ENCODE measurements at regions not wholly inside any gene's neighbourhood (a gene's known extent, or its start where the extent isn't known, plus 50 kb on each side); places are given as distances from the start of the nearest gene placed in this dataset.

GRCh38 chr6:43911354-43912115, 141.5 kb downstream of the VEGFA start:
- intact Hi-C loops (cut with micrococcal nuclease) = no loop called here
- peaks cover 4 to 8% (median 4%) of the 10 kb centered on the region in 3 donors for H3K27me3 Mint-ChIP-seq (ENCODE audit: low read depth in 3 of 3)
- Histone ChIP-seq H3K9ac (ENCODE audit: insufficient read depth, low read length, poor library complexity, severe bottlenecking) (no peak overlapping the region), H3K36me3 (replicated peaks in 1 of 2; ENCODE audit: control insufficient read depth in 1 of 2, insufficient read depth in 2 of 2, low read length in 2 of 2) (no peaks in the 10 kb centered on the region), H3K79me2 (ENCODE audit: insufficient read depth, low read length) (no peaks in the 10 kb centered on the region), H2AFZ (ENCODE audit: insufficient read depth, low read depth, low read length, poor library complexity, severe bottlenecking) (no peak overlapping the region), H3K4me3 (replicated peaks in 1 of 3; ENCODE audit: low read depth in 2 of 3, low read length in 3 of 3) (no peak overlapping the region), H3K27ac (ENCODE audit: low read depth in 1 of 2, low read length in 2 of 2) (no peak overlapping the region), H3K4me2 (replicated peaks; ENCODE audit: extremely low read depth, low read length, poor library complexity, severe bottlenecking) (no peak overlapping the region), H3K4me1 (ENCODE audit: control insufficient read depth in 1 of 2, insufficient read depth in 2 of 2, low read length in 2 of 2) (peaks cover under 1 to 3% of the 10 kb centered on the region in 2 donors), H3K27me3 (ENCODE audit: control insufficient read depth in 2 of 2, insufficient read depth in 2 of 2, low read length in 2 of 2) (no peaks in the 10 kb centered on the region), H3K9me3 (replicated peaks in 1 of 2; ENCODE audit: control insufficient read depth in 1 of 2, insufficient read depth in 1 of 2, low read length in 2 of 2) (no peaks in the 10 kb centered on the region), H4K20me1 (ENCODE audit: insufficient read depth, low read length) (no peaks in the 10 kb centered on the region)
- peaks cover 7% of the 10 kb centered on the region for H3K4me1 Mint-ChIP-seq
- no peak overlapping the region for H3K27ac Mint-ChIP-seq
- 92% methylated on average over 6 of the region's 8 CpGs for WGBS (ENCODE audit: insufficient coverage)
- H3K9me3 Mint-ChIP-seq = no peaks in the 10 kb centered on the region
- no peak for TF ChIP-seq CTCF (IDR thresholded peaks at IDR 0.05)
- DNase-seq = no peak
- H3K36me3 Mint-ChIP-seq = no peaks in the 10 kb centered on the region
- no peak overlapping the region for H3K4me3 Mint-ChIP-seq

GRCh38 chr6:43910638-43911353, 140.8 kb downstream of the VEGFA start:
- Histone ChIP-seq H3K9me3 (replicated peaks in 1 of 2; ENCODE audit: control insufficient read depth in 1 of 2, insufficient read depth in 1 of 2, low read length in 2 of 2) (no peaks in the 10 kb centered on the region), H3K4me2 (replicated peaks; ENCODE audit: extremely low read depth, low read length, poor library complexity, severe bottlenecking) (no peak overlapping the region), H3K27me3 (ENCODE audit: control insufficient read depth in 2 of 2, insufficient read depth in 2 of 2, low read length in 2 of 2) (no peaks in the 10 kb centered on the region), H3K4me1 (ENCODE audit: control insufficient read depth in 1 of 2, insufficient read depth in 2 of 2, low read length in 2 of 2) (no peaks in the 10 kb centered on the region), H3K4me3 (replicated peaks in 1 of 3; ENCODE audit: low read depth in 2 of 3, low read length in 3 of 3) (no peak overlapping the region), H4K20me1 (ENCODE audit: insufficient read depth, low read length) (no peaks in the 10 kb centered on the region), H3K9ac (ENCODE audit: insufficient read depth, low read length, poor library complexity, severe bottlenecking) (no peak overlapping the region), H3K27ac (ENCODE audit: low read depth in 1 of 2, low read length in 2 of 2) (no peak overlapping the region), H2AFZ (ENCODE audit: insufficient read depth, low read depth, low read length, poor library complexity, severe bottlenecking) (no peak overlapping the region), H3K36me3 (replicated peaks in 1 of 2; ENCODE audit: control insufficient read depth in 1 of 2, insufficient read depth in 2 of 2, low read length in 2 of 2) (no peaks in the 10 kb centered on the region), H3K79me2 (ENCODE audit: insufficient read depth, low read length) (no peaks in the 10 kb centered on the region)
- peaks cover under 1% of the 10 kb centered on the region for H3K4me1 Mint-ChIP-seq
- no peaks in the 10 kb centered on the region for H3K36me3 Mint-ChIP-seq
- TF ChIP-seq CTCF (IDR thresholded peaks at IDR 0.05) = no peak
- intact Hi-C loops (cut with micrococcal nuclease) = no loop called here
- no peak for DNase-seq
- H3K27ac Mint-ChIP-seq = no peak overlapping the region
- H3K4me3 Mint-ChIP-seq = no peak overlapping the region
- 83% methylated on average over 3 of the region's 6 CpGs for WGBS (ENCODE audit: insufficient coverage)
- H3K27me3 Mint-ChIP-seq (ENCODE audit: low read depth in 3 of 3) = peaks cover 4 to 8% (median 4%) of the 10 kb centered on the region in 3 donors
- H3K9me3 Mint-ChIP-seq = no peaks in the 10 kb centered on the region

Data from CD14-positive monocyte (primary cell).